GM12872 (cell line): ENCODE measurements at regions not wholly inside any gene's neighbourhood (a gene's known extent, or its start where the extent isn't known, plus 50 kb on each side); places are given as distances from the start of the nearest gene placed in this dataset.
A peak's percentile ranks its signal among the peaks of the same experiment; 100 is the strongest.

Experiments
- TF ChIP-seq, protein P1 (sequence below): IDR thresholded peaks from 3 replicates; pipeline ENCODE4 v1.5.1; 2011; ENCODE audit warnings: low read depth, mild to moderate bottlenecking, low read length, moderate library complexity; ENCODE audit not compliant: insufficient read depth

DNA sequence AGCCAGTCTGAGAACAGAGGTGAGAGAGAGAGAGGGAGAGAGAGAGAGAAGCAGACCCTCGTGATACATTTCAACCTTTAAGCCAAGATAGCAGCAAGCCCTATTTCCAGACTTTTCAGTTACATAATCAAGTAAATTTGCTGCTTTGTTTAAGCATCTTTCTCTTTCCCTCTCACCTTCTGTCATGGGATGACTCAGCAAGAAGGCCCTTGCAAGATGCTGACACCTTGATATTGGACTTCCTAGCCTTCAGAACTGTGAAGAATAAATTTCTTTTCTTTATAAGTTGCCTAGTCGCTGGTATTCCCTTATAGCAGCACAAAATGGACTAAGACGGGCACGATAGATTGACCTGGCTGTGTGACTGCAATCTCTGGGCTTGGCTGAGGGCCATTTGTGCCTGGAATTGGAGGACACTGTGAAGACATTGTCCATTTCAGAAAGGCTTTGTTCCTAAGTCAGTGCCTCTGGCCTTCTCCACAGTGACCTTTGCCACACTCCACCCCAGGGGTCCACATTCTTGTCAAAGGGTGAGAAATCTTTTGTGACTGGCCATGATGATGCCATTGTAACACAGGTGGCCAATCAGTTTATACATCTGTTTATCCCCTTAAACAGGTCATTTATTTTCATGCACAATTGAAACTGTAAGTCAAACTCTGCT is 51.3 kb upstream of the ITSN2 start:
- TF ChIP-seq, protein P1, sequence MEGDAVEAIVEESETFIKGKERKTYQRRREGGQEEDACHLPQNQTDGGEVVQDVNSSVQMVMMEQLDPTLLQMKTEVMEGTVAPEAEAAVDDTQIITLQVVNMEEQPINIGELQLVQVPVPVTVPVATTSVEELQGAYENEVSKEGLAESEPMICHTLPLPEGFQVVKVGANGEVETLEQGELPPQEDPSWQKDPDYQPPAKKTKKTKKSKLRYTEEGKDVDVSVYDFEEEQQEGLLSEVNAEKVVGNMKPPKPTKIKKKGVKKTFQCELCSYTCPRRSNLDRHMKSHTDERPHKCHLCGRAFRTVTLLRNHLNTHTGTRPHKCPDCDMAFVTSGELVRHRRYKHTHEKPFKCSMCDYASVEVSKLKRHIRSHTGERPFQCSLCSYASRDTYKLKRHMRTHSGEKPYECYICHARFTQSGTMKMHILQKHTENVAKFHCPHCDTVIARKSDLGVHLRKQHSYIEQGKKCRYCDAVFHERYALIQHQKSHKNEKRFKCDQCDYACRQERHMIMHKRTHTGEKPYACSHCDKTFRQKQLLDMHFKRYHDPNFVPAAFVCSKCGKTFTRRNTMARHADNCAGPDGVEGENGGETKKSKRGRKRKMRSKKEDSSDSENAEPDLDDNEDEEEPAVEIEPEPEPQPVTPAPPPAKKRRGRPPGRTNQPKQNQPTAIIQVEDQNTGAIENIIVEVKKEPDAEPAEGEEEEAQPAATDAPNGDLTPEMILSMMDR, result no peak

DNA sequence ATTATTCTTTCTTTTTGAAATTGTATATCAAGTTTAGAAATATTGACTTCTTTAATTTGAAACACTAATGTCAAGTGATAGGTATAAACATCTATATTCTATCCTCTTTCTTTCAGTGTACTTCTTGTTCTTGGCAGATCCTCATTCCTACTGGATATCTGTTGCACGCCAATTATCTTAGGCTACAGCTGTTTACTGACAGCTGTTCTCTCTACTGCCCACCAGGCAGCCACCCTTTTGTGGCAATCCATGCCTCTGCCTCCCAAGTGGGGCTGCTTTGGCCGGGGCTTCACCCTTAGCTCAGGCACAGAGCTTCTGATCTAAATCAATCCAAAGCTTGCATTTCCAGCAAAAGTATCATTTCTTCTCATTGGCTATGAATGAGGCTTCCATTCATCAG is 50.6 kb upstream of the ITSN2 start:
- TF ChIP-seq, protein P1, result no peak

DNA sequence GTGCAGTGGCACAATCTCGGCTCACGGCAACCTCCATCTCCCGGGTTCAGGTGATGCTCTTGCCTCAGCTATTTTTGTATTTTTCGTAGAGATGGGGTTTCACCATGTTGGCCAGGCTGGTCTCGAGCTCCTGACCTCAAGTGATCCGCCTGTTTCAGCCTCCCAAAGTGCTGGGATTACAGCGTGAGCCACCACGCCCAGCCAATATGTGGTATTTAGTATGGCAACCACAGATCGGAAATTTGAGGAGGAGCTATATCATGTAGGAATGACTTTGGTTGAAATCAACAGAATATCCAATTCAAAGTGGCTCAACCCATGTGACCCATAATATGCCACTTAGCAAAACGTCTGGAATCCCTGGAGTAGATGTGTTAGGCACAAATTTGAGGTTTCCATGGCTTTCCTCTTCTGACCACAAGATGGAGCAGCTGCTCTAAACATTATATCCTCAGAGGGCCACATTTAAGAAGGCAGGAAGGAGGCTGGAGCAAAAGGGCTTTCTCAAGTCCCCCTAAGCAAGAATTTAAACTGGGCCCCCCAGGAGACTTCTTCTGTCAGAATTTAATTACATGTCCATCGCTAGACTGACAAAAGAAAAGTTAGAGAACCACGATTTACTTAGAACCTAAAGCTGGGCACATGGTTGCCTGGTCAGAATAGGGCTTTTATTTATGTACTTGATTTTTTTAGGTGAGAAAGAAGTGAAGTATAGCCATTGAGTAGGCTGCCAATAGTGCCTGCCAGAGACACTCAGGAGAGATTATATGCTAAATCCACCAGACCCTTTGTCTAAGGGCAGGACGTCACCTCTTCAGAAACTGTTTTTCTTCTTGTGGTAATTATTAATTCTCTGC is 49.6 kb upstream of the ITSN2 start:
- TF ChIP-seq, protein P1, result peak; percentile 87
